HG02588 (cell line): ENCODE measurements at regions not wholly inside any gene's neighbourhood (a gene's known extent, or its start where the extent isn't known, plus 50 kb on each side); places are given as distances from the start of the nearest gene placed in this dataset.
"Not testable (repeated sequence)": the region's sequence is repeated elsewhere in the genome, so short reads cannot be mapped to it uniquely, and the experiment has no call there.

Source experiments
- ATAC-seq: cut with Tn5 transposase; IDR thresholded peaks from one replicate; pipeline ENCODE4 v1.9.1; 2021; ENCODE audit warnings: mild to moderate bottlenecking, moderate library complexity; ENCODE audit not compliant: unreplicated experiment

GRCh38 chr2:149885946-149886345 is 298.4 kb upstream of the MMADHC start:
- no peak for ATAC-seq

- ATAC-seq: no peak
Measured at GRCh38 chr2:149885468-149885867, 297.9 kb upstream of the MMADHC start.

GRCh38 chr2:149884871-149885270 is 297.3 kb upstream of the MMADHC start:
- no peak for ATAC-seq

GRCh38 chr2:149877913-149878312 is 290.3 kb upstream of the MMADHC start:
- ATAC-seq: no peak

GRCh38 chr2:149877074-149877473 is 289.5 kb upstream of the MMADHC start:
- ATAC-seq: no peak

GRCh38 chr2:149873936-149874335 is 286.4 kb upstream of the MMADHC start:
- no peak for ATAC-seq

- no peak for ATAC-seq
Measured at GRCh38 chr2:149872638-149873150, 285.1 kb upstream of the MMADHC start.

GRCh38 chr2:149872041-149872440 is 284.5 kb upstream of the MMADHC start:
- no peak for ATAC-seq

GRCh38 chr2:149871091-149871885 is 283.7 kb upstream of the MMADHC start:
- no peak for ATAC-seq

GRCh38 chr2:149863227-149863626 is 275.7 kb upstream of the MMADHC start:
- ATAC-seq: no peak

GRCh38 chr2:149861034-149861433 is 273.5 kb upstream of the MMADHC start:
- no peak for ATAC-seq

GRCh38 chr2:149860276-149860921 is 272.8 kb upstream of the MMADHC start:
- no peak for ATAC-seq

GRCh38 chr2:149858901-149859634 is 271.5 kb upstream of the MMADHC start:
- ATAC-seq: no peak

- ATAC-seq: no peak
Measured at GRCh38 chr2:149858216-149858615, 270.6 kb upstream of the MMADHC start.

GRCh38 chr2:149857344-149857743 is 269.8 kb upstream of the MMADHC start:
- no peak for ATAC-seq

- ATAC-seq: not testable (repeated sequence)
Measured at GRCh38 chr2:149855859-149856258, 268.3 kb upstream of the MMADHC start.

- no peak for ATAC-seq
Measured at GRCh38 chr2:149849591-149849990, 262.0 kb upstream of the MMADHC start.

GRCh38 chr2:149849136-149849535 is 261.6 kb upstream of the MMADHC start:
- ATAC-seq: no peak

GRCh38 chr2:149841396-149841795 is 253.8 kb upstream of the MMADHC start:
- ATAC-seq: no peak

GRCh38 chr2:149832324-149832723 is 244.7 kb upstream of the MMADHC start:
- ATAC-seq: no peak

- ATAC-seq: no peak
Measured at GRCh38 chr2:149828520-149829210, 241.1 kb upstream of the MMADHC start.
